ENCODE measurements at regions not wholly inside any gene's neighbourhood (a gene's known extent, or its start where the extent isn't known, plus 50 kb on each side); places are given as distances from the start of the nearest gene placed in this dataset.
"Not testable (repeated sequence)": the region's sequence is repeated elsewhere in the genome, so short reads cannot be mapped to it uniquely, and the experiment has no call there.

- TF ChIP-seq POLR2A, CTCF (IDR thresholded peaks at IDR 0.05): not testable (repeated sequence)
These were observed 530.6 kb downstream of the TTLL7 start for GRCh38 chr1:83468336-83468735.

Measured in uterus (tissue), 2 donors.